Neuronal stem cell (in vitro differentiated cells): ENCODE measurements at regions not wholly inside any gene's neighbourhood (a gene's known extent, or its start where the extent isn't known, plus 50 kb on each side); places are given as distances from the start of the nearest gene placed in this dataset.

Source experiments
- DNase-seq: peaks from one replicate; pipeline ENCODE4 v3.0.0-alpha.2; 2013; ENCODE audit warnings: low spot score
- H2AFZ ChIP-seq: one replicate; pipeline ENCODE4 v1.6.1; 2013; ENCODE audit warnings: mild to moderate bottlenecking, low read length, inconsistent platforms
- H2AK5ac ChIP-seq: 2 replicates; pipeline ENCODE4 v1.6.1; 2013; ENCODE audit warnings: low read depth, mild to moderate bottlenecking, inconsistent platforms, low read length, moderate library complexity, mixed read lengths
- H2BK120ac ChIP-seq: 2 replicates; pipeline ENCODE4 v1.6.1; 2013; ENCODE audit warnings: low read depth, mild to moderate bottlenecking, inconsistent platforms, low read length, moderate library complexity, mixed read lengths
- H2BK12ac ChIP-seq: one replicate; pipeline ENCODE4 v1.6.1; 2013; ENCODE audit warnings: low read length, inconsistent platforms
- H2BK15ac ChIP-seq: 2 replicates; pipeline ENCODE4 v1.6.1; 2013; ENCODE audit warnings: mild to moderate bottlenecking, low read length, inconsistent platforms, mixed read lengths
- H2BK5ac ChIP-seq: one replicate; pipeline ENCODE4 v1.6.1; 2013; ENCODE audit warnings: inconsistent platforms, mild to moderate bottlenecking, low read length, moderate library complexity
- H3K14ac ChIP-seq: one replicate; pipeline ENCODE4 v1.6.1; 2013; ENCODE audit warnings: low read length, inconsistent platforms
- H3K18ac ChIP-seq: 2 replicates; pipeline ENCODE4 v1.6.1; 2013; ENCODE audit warnings: low read length, inconsistent platforms
- H3K23ac ChIP-seq: 2 replicates; pipeline ENCODE4 v1.6.1; 2013; ENCODE audit warnings: low read depth, mild to moderate bottlenecking, mixed read lengths, low read length, inconsistent platforms; ENCODE audit not compliant: poor library complexity
- H3K27ac ChIP-seq: replicated peaks from 3 replicates; pipeline ENCODE4 v1.5.1; 2013; ENCODE audit warnings: low read length, inconsistent platforms
- H3K27me3 ChIP-seq, 3 experiments: 2 replicates each; pipeline ENCODE4 v1.6.1; 2013; ENCODE audit warnings: low read length in 3 of 3, mild to moderate bottlenecking in 2 of 3, inconsistent platforms in 1 of 3, low read depth in 1 of 3, mixed read lengths in 1 of 3, moderate library complexity in 1 of 3; ENCODE audit not compliant: control insufficient read depth in 3 of 3, insufficient read depth in 3 of 3
- H3K36me3 ChIP-seq, 2 donors: replicated peaks in 1 of 2; 2 replicates each; pipeline ENCODE4 v1.6.1; 2013; ENCODE audit warnings: low read length in 2 of 2; ENCODE audit not compliant: control insufficient read depth in 2 of 2, insufficient read depth in 2 of 2
- H3K4ac ChIP-seq: 2 replicates; pipeline ENCODE4 v1.6.1; 2013; ENCODE audit warnings: inconsistent platforms, mild to moderate bottlenecking, low read length, moderate library complexity
- H3K4me1 ChIP-seq, 2 donors: 1 replicate in 1 of 2; 2 replicates in 1 of 2; pipeline ENCODE4 v1.6.1; 2013; ENCODE audit warnings: low read length in 2 of 2, low read depth in 1 of 2; ENCODE audit not compliant: control insufficient read depth in 2 of 2, insufficient read depth in 1 of 2
- H3K4me2 ChIP-seq: one replicate; pipeline ENCODE4 v1.6.1; 2013; ENCODE audit warnings: mild to moderate bottlenecking, low read length, inconsistent platforms; ENCODE audit not compliant: insufficient read depth, poor library complexity, severe bottlenecking
- H3K4me3 ChIP-seq, 2 donors: 2 replicates each; pipeline ENCODE4 v1.5.1; 2013; ENCODE audit warnings: low read length in 2 of 2, mild to moderate bottlenecking in 2 of 2, inconsistent platforms in 1 of 2, moderate library complexity in 1 of 2
- H3K79me1 ChIP-seq: one replicate; pipeline ENCODE4 v1.6.1; 2013; ENCODE audit warnings: low read depth, mild to moderate bottlenecking, inconsistent platforms, low read length, moderate library complexity
- H3K9ac ChIP-seq: one replicate; pipeline ENCODE4 v1.6.1; 2013; ENCODE audit warnings: mild to moderate bottlenecking, low read depth, low read length, inconsistent platforms; ENCODE audit not compliant: poor library complexity
- H3K9me3 ChIP-seq, 2 donors: replicated peaks in 1 of 2; 2 replicates each; pipeline versions ENCODE3 to v1.6.1; 2013; ENCODE audit warnings: low read length in 2 of 2, mild to moderate bottlenecking in 2 of 2, inconsistent platforms in 1 of 2, low read depth in 1 of 2, mixed read lengths in 1 of 2, moderate library complexity in 1 of 2; ENCODE audit not compliant: control insufficient read depth in 2 of 2, insufficient read depth in 1 of 2
- H4K8ac ChIP-seq: one replicate; pipeline ENCODE4 v1.6.1; 2013; ENCODE audit warnings: low read depth, mild to moderate bottlenecking, inconsistent platforms, low read length, moderate library complexity
- H4K91ac ChIP-seq: one replicate; pipeline ENCODE4 v1.6.1; 2013; ENCODE audit warnings: low read length, low read depth, mild to moderate bottlenecking, inconsistent platforms; ENCODE audit not compliant: poor library complexity
- WGBS, 2 donors: extraction: QIAGEN DNeasy Blood & Tissue Kit; methylation state at CpG; one replicate each; pipeline ENCODE4 v1.1.7; 2013; ENCODE audit warnings: missing lambda C conversion rate in 2 of 2, mixed read lengths in 1 of 2; ENCODE audit not compliant: insufficient read length in 2 of 2, insufficient replicate concordance in 1 of 2; ENCODE audit errors: extremely low coverage in 2 of 2; 5-methylcytosine and 5-hydroxymethylcytosine counted together

GRCh38 chr6:104421650-104422049 is 438.1 kb downstream of the HACE1 start:
- no peak overlapping the region for H2AFZ ChIP-seq
- H3K4me2 ChIP-seq, result no peak overlapping the region
- no peak overlapping the region for H3K9ac ChIP-seq
- H4K91ac ChIP-seq, result no peak overlapping the region
- no peaks in the 10 kb centered on the region for H3K79me1 ChIP-seq
- H3K4me1 ChIP-seq, result peaks cover 0 to 3% of the 10 kb centered on the region in 2 donors
- no CpG with 5 or more reads among the region's 4 CpGs for WGBS, 2 donors
- no peak overlapping the region for H2AK5ac ChIP-seq
- no peak overlapping the region for H4K8ac ChIP-seq
- no peak overlapping the region for H3K4ac ChIP-seq
- no peak overlapping the region for H3K23ac ChIP-seq
- H2BK12ac ChIP-seq, result no peak overlapping the region
- no peak overlapping the region for H2BK15ac ChIP-seq
- no peak overlapping the region for H3K18ac ChIP-seq
- no peaks in the 10 kb centered on the region for H3K36me3 ChIP-seq
- H3K9me3 ChIP-seq, result no peaks in the 10 kb centered on the region
- no peak overlapping the region for H3K27ac ChIP-seq
- H3K27me3 ChIP-seq, result no peaks in the 10 kb centered on the region
- no peak for DNase-seq
- H2BK120ac ChIP-seq, result no peak overlapping the region
- H3K4me3 ChIP-seq, result no peak overlapping the region
- no peak overlapping the region for H3K14ac ChIP-seq
- no peak overlapping the region for H2BK5ac ChIP-seq

GRCh38 chr6:104418839-104419238 is 440.9 kb downstream of the HACE1 start:
- H3K4me3 ChIP-seq, result no peak overlapping the region
- H2BK120ac ChIP-seq, result no peak overlapping the region
- H3K27me3 ChIP-seq, result no peaks in the 10 kb centered on the region
- WGBS, 2 donors, result no CpG with 5 or more reads among the region's 3 CpGs
- H2AFZ ChIP-seq, result no peak overlapping the region
- H2AK5ac ChIP-seq, result no peak overlapping the region
- H3K14ac ChIP-seq, result no peak overlapping the region
- peaks cover 0 to 3% of the 10 kb centered on the region in 2 donors for H3K4me1 ChIP-seq
- no peak overlapping the region for H3K27ac ChIP-seq
- H3K9ac ChIP-seq, result no peak overlapping the region
- peak overlapping the region; percentile 14 for H3K4me2 ChIP-seq
- no peak for DNase-seq
- no peak overlapping the region for H3K18ac ChIP-seq
- no peak overlapping the region for H2BK5ac ChIP-seq
- no peak overlapping the region for H4K91ac ChIP-seq
- no peak overlapping the region for H2BK12ac ChIP-seq
- no peak overlapping the region for H3K23ac ChIP-seq
- no peaks in the 10 kb centered on the region for H3K36me3 ChIP-seq
- no peak overlapping the region for H2BK15ac ChIP-seq
- H4K8ac ChIP-seq, result no peak overlapping the region
- H3K4ac ChIP-seq, result no peak overlapping the region
- H3K9me3 ChIP-seq, result no peaks in the 10 kb centered on the region
- no peaks in the 10 kb centered on the region for H3K79me1 ChIP-seq

DNA sequence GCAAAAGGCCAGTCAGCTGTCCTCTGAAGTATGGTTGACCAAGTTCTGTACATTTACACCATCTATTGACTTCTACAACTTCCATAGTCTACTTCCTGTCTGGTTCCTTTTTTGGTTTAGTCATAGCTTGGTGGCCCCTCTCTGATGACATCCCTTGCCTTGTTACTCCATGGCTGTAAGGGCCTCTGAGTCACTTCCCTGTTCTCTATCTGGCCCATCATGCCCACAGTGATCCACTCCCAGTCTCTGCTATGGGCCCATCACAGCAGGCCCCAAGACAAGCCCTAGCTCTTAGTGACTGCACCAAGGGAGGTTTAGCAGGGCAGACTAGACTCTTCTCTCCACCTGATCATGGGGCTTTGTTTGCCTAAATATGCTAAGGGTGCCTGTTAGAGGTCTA is 441.6 kb downstream of the HACE1 start:
- no peak overlapping the region for H4K91ac ChIP-seq
- no peak overlapping the region for H2AK5ac ChIP-seq
- no peak overlapping the region for H3K4ac ChIP-seq
- no peaks in the 10 kb centered on the region for H3K27me3 ChIP-seq
- no peak overlapping the region for H4K8ac ChIP-seq
- peak overlapping the region; percentile 45 for H3K18ac ChIP-seq
- H3K4me2 ChIP-seq, result no peak overlapping the region
- no peak overlapping the region for H2BK120ac ChIP-seq
- no peak overlapping the region for H3K27ac ChIP-seq
- H2BK15ac ChIP-seq, result no peak overlapping the region
- H2BK12ac ChIP-seq, result no peak overlapping the region
- H3K14ac ChIP-seq, result no peak overlapping the region
- H3K79me1 ChIP-seq, result no peaks in the 10 kb centered on the region
- no peak overlapping the region for H3K23ac ChIP-seq
- H3K4me3 ChIP-seq, result no peak overlapping the region
- no peak for DNase-seq
- H3K36me3 ChIP-seq, result no peaks in the 10 kb centered on the region
- H3K4me1 ChIP-seq, result peaks cover 0 to 3% of the 10 kb centered on the region in 2 donors
- no peak overlapping the region for H3K9ac ChIP-seq
- H2BK5ac ChIP-seq, result no peak overlapping the region
- H3K9me3 ChIP-seq, result no peaks in the 10 kb centered on the region
- H2AFZ ChIP-seq, result no peak overlapping the region

DNA sequence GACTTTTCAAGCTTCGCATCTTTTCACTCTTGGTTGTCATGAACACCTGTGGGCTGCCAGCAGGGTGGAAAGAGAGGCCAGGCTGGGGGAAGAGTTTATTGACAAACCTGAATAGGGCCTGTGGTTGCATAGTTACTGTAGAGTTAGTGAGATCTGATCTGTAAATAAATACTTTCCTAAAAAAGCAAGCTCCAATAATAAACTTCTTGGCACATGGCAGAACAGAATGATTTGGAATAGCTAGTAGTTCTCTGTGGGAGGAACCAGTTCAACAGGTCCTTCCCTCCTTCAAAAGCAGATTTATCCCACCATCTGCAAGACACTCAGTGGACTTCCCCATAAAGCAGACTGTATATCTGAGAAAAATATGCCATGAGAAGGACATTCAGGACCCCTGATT is 445.0 kb downstream of the HACE1 start:
- H3K9me3 ChIP-seq, result no peaks in the 10 kb centered on the region
- H3K23ac ChIP-seq, result no peak overlapping the region
- no peak overlapping the region for H3K9ac ChIP-seq
- no CpG with 5 or more reads among the region's 1 CpG for WGBS, 2 donors
- H2BK5ac ChIP-seq, result no peak overlapping the region
- H3K14ac ChIP-seq, result no peak overlapping the region
- H3K27me3 ChIP-seq, result no peaks in the 10 kb centered on the region
- peaks cover 0 to 3% of the 10 kb centered on the region in 2 donors for H3K4me1 ChIP-seq
- H3K27ac ChIP-seq, result no peak overlapping the region
- H3K4ac ChIP-seq, result no peak overlapping the region
- H4K91ac ChIP-seq, result no peak overlapping the region
- no peak overlapping the region for H2AK5ac ChIP-seq
- no peak overlapping the region for H3K4me2 ChIP-seq
- no peak overlapping the region for H2BK12ac ChIP-seq
- no peak overlapping the region for H2BK15ac ChIP-seq
- no peaks in the 10 kb centered on the region for H3K79me1 ChIP-seq
- no peak overlapping the region for H3K18ac ChIP-seq
- no peak for DNase-seq
- H2BK120ac ChIP-seq, result no peak overlapping the region
- no peak overlapping the region for H4K8ac ChIP-seq
- no peak overlapping the region for H3K4me3 ChIP-seq
- H2AFZ ChIP-seq, result no peak overlapping the region
- no peaks in the 10 kb centered on the region for H3K36me3 ChIP-seq
